Panc1 (cell line): ENCODE measurements at regions not wholly inside any gene's neighbourhood (a gene's known extent, or its start where the extent isn't known, plus 50 kb on each side); places are given as distances from the start of the nearest gene placed in this dataset.
A peak's percentile ranks its signal among the peaks of the same experiment; 100 is the strongest.

ENCODE experiments used
- TF ChIP-seq, protein P1 (sequence below): fragments of 450-650 bp; IDR thresholded peaks from 2 replicates; pipeline ENCODE4 v1.5.1; 2017; ENCODE audit warnings: mild to moderate bottlenecking
- TF ChIP-seq, protein P2 (sequence below), 2 experiments: IDR thresholded peaks; 2 replicates each; pipeline ENCODE4 v1.6.1; 2011 to 2012; ENCODE audit warnings: low read depth in 2 of 2, control low read depth in 1 of 2, low read length in 1 of 2, mild to moderate bottlenecking in 1 of 2, moderate library complexity in 1 of 2; ENCODE audit not compliant: insufficient read depth in 1 of 2

DNA sequence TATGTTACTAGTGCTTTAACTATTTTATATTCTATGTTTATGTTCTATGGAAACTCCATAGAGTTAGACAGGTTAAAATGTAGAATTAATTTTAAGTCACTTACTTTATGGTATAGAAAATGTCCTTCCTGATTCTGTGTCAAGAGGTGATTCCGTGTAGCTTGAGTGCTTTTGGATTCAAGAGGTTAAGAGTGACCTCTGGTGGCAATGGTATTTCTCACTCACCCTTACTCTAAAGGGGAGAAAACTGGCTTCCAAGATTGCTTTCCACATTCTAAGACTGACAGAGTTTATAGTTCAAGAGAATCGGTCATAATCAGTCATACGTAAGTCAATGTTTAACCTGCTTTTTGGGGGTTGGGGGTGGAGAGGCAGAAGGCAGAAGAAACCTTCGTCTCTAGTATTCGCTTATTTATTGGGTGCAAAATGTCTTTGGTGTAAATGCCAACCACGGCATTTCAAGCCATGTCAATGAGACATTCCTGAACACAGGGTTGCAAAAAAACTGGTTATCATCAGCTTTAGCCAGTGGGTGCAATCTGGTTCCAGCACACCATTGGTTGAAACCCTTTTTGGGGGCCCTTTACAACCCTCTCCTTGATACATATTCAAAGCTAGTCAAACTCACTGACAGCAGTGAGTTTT, 92.0 kb upstream of the VGLL3 start:
- TF ChIP-seq, protein P1, sequence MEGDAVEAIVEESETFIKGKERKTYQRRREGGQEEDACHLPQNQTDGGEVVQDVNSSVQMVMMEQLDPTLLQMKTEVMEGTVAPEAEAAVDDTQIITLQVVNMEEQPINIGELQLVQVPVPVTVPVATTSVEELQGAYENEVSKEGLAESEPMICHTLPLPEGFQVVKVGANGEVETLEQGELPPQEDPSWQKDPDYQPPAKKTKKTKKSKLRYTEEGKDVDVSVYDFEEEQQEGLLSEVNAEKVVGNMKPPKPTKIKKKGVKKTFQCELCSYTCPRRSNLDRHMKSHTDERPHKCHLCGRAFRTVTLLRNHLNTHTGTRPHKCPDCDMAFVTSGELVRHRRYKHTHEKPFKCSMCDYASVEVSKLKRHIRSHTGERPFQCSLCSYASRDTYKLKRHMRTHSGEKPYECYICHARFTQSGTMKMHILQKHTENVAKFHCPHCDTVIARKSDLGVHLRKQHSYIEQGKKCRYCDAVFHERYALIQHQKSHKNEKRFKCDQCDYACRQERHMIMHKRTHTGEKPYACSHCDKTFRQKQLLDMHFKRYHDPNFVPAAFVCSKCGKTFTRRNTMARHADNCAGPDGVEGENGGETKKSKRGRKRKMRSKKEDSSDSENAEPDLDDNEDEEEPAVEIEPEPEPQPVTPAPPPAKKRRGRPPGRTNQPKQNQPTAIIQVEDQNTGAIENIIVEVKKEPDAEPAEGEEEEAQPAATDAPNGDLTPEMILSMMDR: peak; percentile 69
- TF ChIP-seq, protein P2, sequence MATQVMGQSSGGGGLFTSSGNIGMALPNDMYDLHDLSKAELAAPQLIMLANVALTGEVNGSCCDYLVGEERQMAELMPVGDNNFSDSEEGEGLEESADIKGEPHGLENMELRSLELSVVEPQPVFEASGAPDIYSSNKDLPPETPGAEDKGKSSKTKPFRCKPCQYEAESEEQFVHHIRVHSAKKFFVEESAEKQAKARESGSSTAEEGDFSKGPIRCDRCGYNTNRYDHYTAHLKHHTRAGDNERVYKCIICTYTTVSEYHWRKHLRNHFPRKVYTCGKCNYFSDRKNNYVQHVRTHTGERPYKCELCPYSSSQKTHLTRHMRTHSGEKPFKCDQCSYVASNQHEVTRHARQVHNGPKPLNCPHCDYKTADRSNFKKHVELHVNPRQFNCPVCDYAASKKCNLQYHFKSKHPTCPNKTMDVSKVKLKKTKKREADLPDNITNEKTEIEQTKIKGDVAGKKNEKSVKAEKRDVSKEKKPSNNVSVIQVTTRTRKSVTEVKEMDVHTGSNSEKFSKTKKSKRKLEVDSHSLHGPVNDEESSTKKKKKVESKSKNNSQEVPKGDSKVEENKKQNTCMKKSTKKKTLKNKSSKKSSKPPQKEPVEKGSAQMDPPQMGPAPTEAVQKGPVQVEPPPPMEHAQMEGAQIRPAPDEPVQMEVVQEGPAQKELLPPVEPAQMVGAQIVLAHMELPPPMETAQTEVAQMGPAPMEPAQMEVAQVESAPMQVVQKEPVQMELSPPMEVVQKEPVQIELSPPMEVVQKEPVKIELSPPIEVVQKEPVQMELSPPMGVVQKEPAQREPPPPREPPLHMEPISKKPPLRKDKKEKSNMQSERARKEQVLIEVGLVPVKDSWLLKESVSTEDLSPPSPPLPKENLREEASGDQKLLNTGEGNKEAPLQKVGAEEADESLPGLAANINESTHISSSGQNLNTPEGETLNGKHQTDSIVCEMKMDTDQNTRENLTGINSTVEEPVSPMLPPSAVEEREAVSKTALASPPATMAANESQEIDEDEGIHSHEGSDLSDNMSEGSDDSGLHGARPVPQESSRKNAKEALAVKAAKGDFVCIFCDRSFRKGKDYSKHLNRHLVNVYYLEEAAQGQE (IDR thresholded peaks at IDR 0.05; ENCODE audit: insufficient read depth in 1 of 2, low read depth in 2 of 2, low read length in 1 of 2): no peak
